ENCODE measurements at regions not wholly inside any gene's neighbourhood (a gene's known extent, or its start where the extent isn't known, plus 50 kb on each side); places are given as distances from the start of the nearest gene placed in this dataset.

- BruUV-seq (replicated peaks), result no TSS peak
- Histone ChIP-seq H3K9ac (ENCODE audit: control insufficient read depth, insufficient read depth, low read length) (no peak overlapping the region), H3K9me3 (replicated peaks; ENCODE audit: control insufficient read depth, insufficient read depth, low read length) (no peaks in the 10 kb centered on the region), H2AFZ (ENCODE audit: control insufficient read depth, low read depth, low read length) (no peak overlapping the region), H3K27ac (ENCODE audit: control insufficient read depth, insufficient read depth) (no peak overlapping the region), H3K36me3 (ENCODE audit: control insufficient read depth in 2 of 2, insufficient read depth in 2 of 2, low read length in 1 of 2) (no peaks in the 10 kb centered on the region), H3K27me3 (replicated peaks in 1 of 2; ENCODE audit: control insufficient read depth in 2 of 2, insufficient read depth in 2 of 2, low read length in 1 of 2) (no peaks in the 10 kb centered on the region), H3K79me2 (ENCODE audit: control insufficient read depth, insufficient read depth, low read length) (no peaks in the 10 kb centered on the region), H4K20me1 (ENCODE audit: control insufficient read depth, insufficient read depth) (no peaks in the 10 kb centered on the region), H3K4me2 (ENCODE audit: control insufficient read depth, insufficient read depth) (no peak overlapping the region), H3K4me3 (no peak overlapping the region), H3K4me1 (ENCODE audit: control insufficient read depth, insufficient read depth, low read length) (no peaks in the 10 kb centered on the region)
- WGBS (ENCODE audit: insufficient coverage, insufficient replicate concordance, low lambda C conversion rate, missing lambda C conversion rate), result 0% methylated on average over 1 of the region's 1 CpG
- ChIA-PET POLR2A (no interaction called here), CTCF (no interaction called here), RAD21 (ENCODE audit: unreplicated experiment) (no interaction called here), SMC1A (ENCODE audit: uncharacterized antibody, unreplicated experiment) (no interaction called here)
- intact Hi-C loops (cut with micrococcal nuclease; ENCODE audit: unreplicated experiment), result no loop called here
- in situ Hi-C loops (cut with MboI), result no loop called here
- no peak for FAIRE-seq
- no peak for DNase-seq (ENCODE audit: low read depth, low spot score)
- no peak for TF ChIP-seq FOXK2 (IDR thresholded peaks at IDR 0.05)
- TF ChIP-seq JUNB (IDR thresholded peaks at IDR 0.05), result no peak
- TF ChIP-seq CREB1 (IDR thresholded peaks at IDR 0.05; ENCODE audit: low read depth), result no peak
- TF ChIP-seq RAD51 (IDR thresholded peaks at IDR 0.05), result no peak
- TF ChIP-seq PML (IDR thresholded peaks at IDR 0.05; ENCODE audit: low read length), result no peak
- TF ChIP-seq IRF5 (IDR thresholded peaks at IDR 0.05; ENCODE audit: borderline replicate concordance), result no peak
- TF ChIP-seq STAT1 (conservative IDR thresholded peaks at IDR 0.05), result no peak
- no peak for TF ChIP-seq RUNX3 (IDR thresholded peaks at IDR 0.05; ENCODE audit: low read length)
- no peak for TF ChIP-seq MEF2B (IDR thresholded peaks at IDR 0.05; ENCODE audit: partially characterized antibody, poor library complexity, severe bottlenecking)
- TF ChIP-seq E2F8 (IDR thresholded peaks at IDR 0.05; ENCODE audit: low read depth, partially characterized antibody), result no peak
- TF ChIP-seq ZBTB40 (IDR thresholded peaks at IDR 0.05; ENCODE audit: borderline replicate concordance), result no peak
- no peak for ATAC-seq
Measured at GRCh38 chr9:81250606-81251005, 438.7 kb downstream of the TLE1 start.

Measured in GM12878 (cell line).